ENCODE measurements at regions not wholly inside any gene's neighbourhood (a gene's known extent, or its start where the extent isn't known, plus 50 kb on each side); places are given as distances from the start of the nearest gene placed in this dataset.

GRCh38 chr15:70357453-70357852 lies 259.7 kb upstream of the TLE3 start:
- no peaks in the 10 kb centered on the region for H3K27me3 ChIP-seq (ENCODE audit: control insufficient read depth, insufficient read depth, low read length)
- H3K79me2 ChIP-seq = no peaks in the 10 kb centered on the region
- no peak overlapping the region for H3K4me2 ChIP-seq (ENCODE audit: low read length)
- H3K9me3 ChIP-seq (ENCODE audit: control insufficient read depth, low read length) = no peaks in the 10 kb centered on the region
- no peak overlapping the region for H3K4me3 ChIP-seq (ENCODE audit: low read depth, low read length)
- TF ChIP-seq CTCF (IDR thresholded peaks at IDR 0.05) = no peak
- no peaks in the 10 kb centered on the region for H3K4me1 ChIP-seq
- H3K36me3 ChIP-seq (ENCODE audit: control insufficient read depth, insufficient read depth, low read length) = no peaks in the 10 kb centered on the region
- no peak overlapping the region for H2AFZ ChIP-seq
- H3K27ac ChIP-seq = no peak overlapping the region
- H3K9ac ChIP-seq = no peak overlapping the region

- no peaks in the 10 kb centered on the region for H3K9me3 ChIP-seq (ENCODE audit: control insufficient read depth, low read length)
- no peak for TF ChIP-seq CTCF (IDR thresholded peaks at IDR 0.05)
- no peak overlapping the region for H3K4me2 ChIP-seq (ENCODE audit: low read length)
- H3K4me3 ChIP-seq (ENCODE audit: low read depth, low read length) = no peak overlapping the region
- H3K27me3 ChIP-seq (ENCODE audit: control insufficient read depth, insufficient read depth, low read length) = no peaks in the 10 kb centered on the region
- no peaks in the 10 kb centered on the region for H3K79me2 ChIP-seq
- no peak overlapping the region for H2AFZ ChIP-seq
- H3K4me1 ChIP-seq = no peaks in the 10 kb centered on the region
- H3K9ac ChIP-seq = no peak overlapping the region
- no peaks in the 10 kb centered on the region for H3K36me3 ChIP-seq (ENCODE audit: control insufficient read depth, insufficient read depth, low read length)
- no peak overlapping the region for H3K27ac ChIP-seq
Observed at GRCh38 chr15:70356919-70357318, 259.2 kb upstream of the TLE3 start.

- H3K9me3 ChIP-seq (ENCODE audit: control insufficient read depth, low read length) = no peaks in the 10 kb centered on the region
- H2AFZ ChIP-seq = no peak overlapping the region
- no peak for TF ChIP-seq CTCF (IDR thresholded peaks at IDR 0.05)
- no peaks in the 10 kb centered on the region for H3K79me2 ChIP-seq
- no peak overlapping the region for H3K4me3 ChIP-seq (ENCODE audit: low read depth, low read length)
- H3K36me3 ChIP-seq (ENCODE audit: control insufficient read depth, insufficient read depth, low read length) = no peaks in the 10 kb centered on the region
- H3K4me2 ChIP-seq (ENCODE audit: low read length) = no peak overlapping the region
- H3K27me3 ChIP-seq (ENCODE audit: control insufficient read depth, insufficient read depth, low read length) = no peaks in the 10 kb centered on the region
- no peaks in the 10 kb centered on the region for H3K4me1 ChIP-seq
- no peak overlapping the region for H3K9ac ChIP-seq
- H3K27ac ChIP-seq = no peak overlapping the region
Observed at GRCh38 chr15:70356062-70356860, 258.5 kb upstream of the TLE3 start.

GRCh38 chr15:70355275-70355795 lies 257.6 kb upstream of the TLE3 start:
- TF ChIP-seq CTCF (IDR thresholded peaks at IDR 0.05) = no peak
- Histone ChIP-seq H3K27ac (no peak overlapping the region), H3K36me3 (ENCODE audit: control insufficient read depth, insufficient read depth, low read length) (no peaks in the 10 kb centered on the region), H3K27me3 (ENCODE audit: control insufficient read depth, insufficient read depth, low read length) (no peaks in the 10 kb centered on the region), H3K79me2 (no peaks in the 10 kb centered on the region), H3K4me2 (ENCODE audit: low read length) (no peak overlapping the region), H3K9ac (no peak overlapping the region), H3K4me3 (ENCODE audit: low read depth, low read length) (no peak overlapping the region), H3K9me3 (ENCODE audit: control insufficient read depth, low read length) (no peaks in the 10 kb centered on the region), H2AFZ (no peak overlapping the region), H3K4me1 (no peaks in the 10 kb centered on the region)

Data from parathyroid adenoma (tissue), 2 donors.